GM12878 (cell line): ENCODE measurements at regions not wholly inside any gene's neighbourhood (a gene's known extent, or its start where the extent isn't known, plus 50 kb on each side); places are given as distances from the start of the nearest gene placed in this dataset.

Source experiments
- ATAC-seq: fragments of 200-7000 bp; cut with Tn5 transposase; 3 replicates; pipeline ENCODE4 v1.9.1; 2020; ENCODE audit warnings: mild to moderate bottlenecking, moderate library complexity
- BruUV-seq: library from RNA; stranded (reverse); fragments of 400-500 nt; replicated peaks from 2 replicates; lab custom pipeline; 2021; lab: Mats Ljungman, UMichigan
- CTCF ChIA-PET: fragments of 300-600 bp; sonication (Branson Sonifier 250); formaldehyde crosslinking; extraction: SDS; loops from one replicate; lab custom pipeline; 2021; ENCODE audit warnings: inconsistent platforms; lab: Yijun Ruan, JAX
- POLR2A ChIA-PET: fragments of 350-600 bp; formaldehyde crosslinking; extraction: SDS; loops from one replicate; lab custom pipeline; 2021; ENCODE audit warnings: inconsistent platforms; lab: Charles Lee
- RAD21 ChIA-PET: fragments of 300-600 bp; sonication (Branson Sonifier 250); formaldehyde crosslinking; loops from one replicate; lab custom pipeline; 2023; ENCODE audit warnings: antibody characterized with exemption; ENCODE audit not compliant: unreplicated experiment; lab: Charles Lee
- SMC1A ChIA-PET: fragments of 300-600 bp; sonication (Branson Sonifier 250); formaldehyde crosslinking; loops from one replicate; lab custom pipeline; 2023; ENCODE audit not compliant: unreplicated experiment, uncharacterized antibody; lab: Charles Lee
- DNase-seq: peaks from one replicate; pipeline ENCODE4 v3.0.0-alpha.2; 2011; ENCODE audit warnings: low read depth, low spot score
- FAIRE-seq: peaks from 3 replicates; lab custom pipeline; 2011; peaks lifted over from hg19 to GRCh38; lab: Jason Lieb, UNC
- H2AFZ ChIP-seq: 2 replicates; pipeline ENCODE4 v1.6.0; 2011; ENCODE audit warnings: low read depth, low read length, control low read depth; ENCODE audit not compliant: control insufficient read depth
- H3K27ac ChIP-seq: 2 replicates; pipeline ENCODE4 v1.5.1; 2011; ENCODE audit warnings: control low read depth; ENCODE audit not compliant: control insufficient read depth, insufficient read depth
- H3K27me3 ChIP-seq, 2 experiments: replicated peaks in 1 of 2; 2 replicates each; pipeline versions ENCODE4 v1.6.0 to v1.6.1; 2011; ENCODE audit warnings: low read length in 1 of 2; ENCODE audit not compliant: control insufficient read depth in 2 of 2, insufficient read depth in 2 of 2
- H3K36me3 ChIP-seq, 2 experiments: 2 replicates each; pipeline ENCODE4 v1.5.1; 2011; ENCODE audit warnings: low read length in 1 of 2; ENCODE audit not compliant: control insufficient read depth in 2 of 2, insufficient read depth in 2 of 2
- H3K4me1 ChIP-seq: 2 replicates; pipeline ENCODE4 v1.6.1; 2011; ENCODE audit warnings: mild to moderate bottlenecking, low read length, moderate library complexity, mixed read lengths; ENCODE audit not compliant: control insufficient read depth, insufficient read depth
- H3K4me2 ChIP-seq: 2 replicates; pipeline ENCODE4 v1.6.0; 2011; ENCODE audit warnings: control low read depth; ENCODE audit not compliant: control insufficient read depth, insufficient read depth
- H3K4me3 ChIP-seq: fragments of 200-600 bp; sonication (generic); 2 replicates; pipeline ENCODE4 v1.5.1; 2016
- H3K79me2 ChIP-seq: 2 replicates; pipeline ENCODE4 v1.6.0; 2011; ENCODE audit warnings: low read length; ENCODE audit not compliant: control insufficient read depth, insufficient read depth
- H3K9ac ChIP-seq: 2 replicates; pipeline ENCODE4 v1.8.0; 2011; ENCODE audit warnings: low read length, control low read depth, mixed read lengths; ENCODE audit not compliant: control insufficient read depth, insufficient read depth
- H3K9me3 ChIP-seq: replicated peaks from 3 replicates; pipeline ENCODE4 v1.5.1; 2011; ENCODE audit warnings: mild to moderate bottlenecking, low read length; ENCODE audit not compliant: control insufficient read depth, insufficient read depth
- H4K20me1 ChIP-seq: 2 replicates; pipeline ENCODE4 v1.6.0; 2011; ENCODE audit not compliant: control insufficient read depth, insufficient read depth
- BCLAF1 ChIP-seq: fragments of 450-650 bp; IDR thresholded peaks from 2 replicates; pipeline ENCODE4 v1.6.1; 2017; ENCODE audit warnings: antibody characterized with exemption, mild to moderate bottlenecking, moderate library complexity
- TCF12 ChIP-seq: IDR thresholded peaks from 2 replicates; pipeline ENCODE4 v1.6.1; 2011; ENCODE audit warnings: low read depth, mild to moderate bottlenecking, low read length
- YY1 ChIP-seq: IDR thresholded peaks from 2 replicates; pipeline ENCODE4 v1.6.1; 2011; ENCODE audit warnings: low read depth, mild to moderate bottlenecking, low read length
- ZBTB11 ChIP-seq: fragments of 450-650 bp; formaldehyde crosslinking; IDR thresholded peaks from 2 replicates; pipeline ENCODE4 v1.5.0; 2022; ENCODE audit warnings: mild to moderate bottlenecking, missing genetic modification characterization
- WGBS: methylation state at CpG from one replicate; pipeline ENCODE4 v1.1.6; 2016; ENCODE audit warnings: low lambda C conversion rate; ENCODE audit not compliant: insufficient replicate concordance, insufficient coverage; ENCODE audit errors: missing lambda C conversion rate; 5-methylcytosine and 5-hydroxymethylcytosine counted together
- in situ Hi-C: fragments of 300-500 bp; cut with MboI; formaldehyde crosslinking; loops from 9 replicates; pipeline ENCODE4 v1.14.3; 2018; ENCODE audit warnings: mixed read lengths
- intact Hi-C: fragments of 100-400 bp; cut with micrococcal nuclease; formaldehyde crosslinking; loops from one replicate; pipeline ENCODE4 v1.14.2; 2022; ENCODE audit not compliant: unreplicated experiment

- in situ Hi-C loops (no loop called here), intact Hi-C loops (no loop called here)
- Histone ChIP-seq H3K9ac (no peak overlapping the region), H2AFZ (no peak overlapping the region), H3K79me2 (no peaks in the 10 kb centered on the region), H4K20me1 (no peaks in the 10 kb centered on the region), H3K27ac (no peak overlapping the region), H3K4me3 (no peak overlapping the region), H3K4me1 (no peaks in the 10 kb centered on the region), H3K4me2 (no peak overlapping the region), H3K36me3 (no peaks in the 10 kb centered on the region), H3K9me3 (no peaks in the 10 kb centered on the region; the same call in 2 of the 3 replicates), H3K27me3 (no peaks in the 10 kb centered on the region)
- DNase-seq (no peak), FAIRE-seq (no peak), ATAC-seq (no peak)
- 34% methylated on average over 5 of the region's 5 CpGs for whole genome bisulfite sequencing
- RAD21 ChIA-PET = no interaction called here
- no TSS peak for BruUV-seq
- CTCF ChIA-PET = no interaction called here
- SMC1A ChIA-PET = interaction anchor here (1.4 kb wide), 1 partner anchor 11 kb away, joined by 5 read pairs; no protein-coding TSS in a partner anchor
- no peak for TF ChIP-seq BCLAF1
- POLR2A ChIA-PET = no interaction called here
Measured at GRCh38 chrX:45669715-45670340, 469.2 kb upstream of the DIPK2B start.

GRCh38 chrX:45668686-45669443 lies 468.2 kb upstream of the DIPK2B start:
- SMC1A ChIA-PET = interaction anchor here (1.4 kb wide), 1 partner anchor 12 kb away, joined by 5 read pairs; no protein-coding TSS in a partner anchor
- no peak overlapping the region for H3K27ac ChIP-seq
- H3K4me1 ChIP-seq = no peaks in the 10 kb centered on the region
- FAIRE-seq (no peak), ATAC-seq (no peak)
- BruUV-seq = no TSS peak
- TF ChIP-seq ZBTB11 (CRISPR knock-in tag) = no peak
- TF ChIP-seq TCF12 = no peak
- no peak for TF ChIP-seq YY1
- TF ChIP-seq, all 136 proteins: peak for 0
- ChIA-PET RAD21 (no interaction called here), POLR2A (no interaction called here), CTCF (no interaction called here)
- Histone ChIP-seq H3K79me2 (no peaks in the 10 kb centered on the region), H2AFZ (no peak overlapping the region), H4K20me1 (no peaks in the 10 kb centered on the region), H3K9me3 (no peaks in the 10 kb centered on the region; the same call in 2 of the 3 replicates), H3K36me3 (no peaks in the 10 kb centered on the region), H3K4me2 (no peak overlapping the region), H3K27me3 (no peaks in the 10 kb centered on the region), H3K9ac (no peak overlapping the region), H3K4me3 (no peak overlapping the region)
- 13% methylated on average over 6 of the region's 6 CpGs for WGBS
- in situ Hi-C loops = no loop called here
- intact Hi-C loops = no loop called here
- no peak for DNase-seq
